ENCODE measurements at regions not wholly inside any gene's neighbourhood (a gene's known extent, or its start where the extent isn't known, plus 50 kb on each side); places are given as distances from the start of the nearest gene placed in this dataset.
"Not testable (repeated sequence)": the region's sequence is repeated elsewhere in the genome, so short reads cannot be mapped to it uniquely, and the experiment has no call there.

- TF ChIP-seq POLR2A (IDR thresholded peaks at IDR 0.05; ENCODE audit: extremely low read depth, insufficient read length), result not testable (repeated sequence)
- TF ChIP-seq, protein P1, sequence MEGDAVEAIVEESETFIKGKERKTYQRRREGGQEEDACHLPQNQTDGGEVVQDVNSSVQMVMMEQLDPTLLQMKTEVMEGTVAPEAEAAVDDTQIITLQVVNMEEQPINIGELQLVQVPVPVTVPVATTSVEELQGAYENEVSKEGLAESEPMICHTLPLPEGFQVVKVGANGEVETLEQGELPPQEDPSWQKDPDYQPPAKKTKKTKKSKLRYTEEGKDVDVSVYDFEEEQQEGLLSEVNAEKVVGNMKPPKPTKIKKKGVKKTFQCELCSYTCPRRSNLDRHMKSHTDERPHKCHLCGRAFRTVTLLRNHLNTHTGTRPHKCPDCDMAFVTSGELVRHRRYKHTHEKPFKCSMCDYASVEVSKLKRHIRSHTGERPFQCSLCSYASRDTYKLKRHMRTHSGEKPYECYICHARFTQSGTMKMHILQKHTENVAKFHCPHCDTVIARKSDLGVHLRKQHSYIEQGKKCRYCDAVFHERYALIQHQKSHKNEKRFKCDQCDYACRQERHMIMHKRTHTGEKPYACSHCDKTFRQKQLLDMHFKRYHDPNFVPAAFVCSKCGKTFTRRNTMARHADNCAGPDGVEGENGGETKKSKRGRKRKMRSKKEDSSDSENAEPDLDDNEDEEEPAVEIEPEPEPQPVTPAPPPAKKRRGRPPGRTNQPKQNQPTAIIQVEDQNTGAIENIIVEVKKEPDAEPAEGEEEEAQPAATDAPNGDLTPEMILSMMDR (IDR thresholded peaks at IDR 0.05; ENCODE audit: low read depth, low read length), result not testable (repeated sequence)
- TF ChIP-seq, protein P2, sequence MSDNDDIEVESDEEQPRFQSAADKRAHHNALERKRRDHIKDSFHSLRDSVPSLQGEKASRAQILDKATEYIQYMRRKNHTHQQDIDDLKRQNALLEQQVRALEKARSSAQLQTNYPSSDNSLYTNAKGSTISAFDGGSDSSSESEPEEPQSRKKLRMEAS (IDR thresholded peaks at IDR 0.05; ENCODE audit: low read depth, low read length), result not testable (repeated sequence)
Measured at GRCh38 chr2:77900211-77900610, 378.0 kb upstream of the LRRTM4 start.

Measured in NB4 (cell line).